Right cardiac atrium (tissue), 5 donors: ENCODE measurements at regions not wholly inside any gene's neighbourhood (a gene's known extent, or its start where the extent isn't known, plus 50 kb on each side); places are given as distances from the start of the nearest gene placed in this dataset.
A peak's percentile ranks its signal among the peaks of the same experiment; 100 is the strongest.
"Not testable (repeated sequence)": the region's sequence is repeated elsewhere in the genome, so short reads cannot be mapped to it uniquely, and the experiment has no call there.

ENCODE experiments used
- ATAC-seq, 2 donors: fragments of 200-7000 bp; cut with Tn5 transposase; one replicate each; pipeline versions ENCODE4 v1.8.0 to v1.9.1; 2020; ENCODE audit warnings: moderate library complexity in 2 of 2, mild to moderate bottlenecking in 1 of 2
- DNase-seq, 3 donors: peaks; one replicate each; pipeline ENCODE4 v3.0.0-alpha.2; 2020
- H3K27ac ChIP-seq: one replicate; pipeline ENCODE4 v1.5.1; 2013; ENCODE audit warnings: mild to moderate bottlenecking, low read length, control low read depth, moderate library complexity
- H3K27me3 ChIP-seq: one replicate; pipeline ENCODE4 v1.6.1; 2013; ENCODE audit not compliant: control insufficient read depth, insufficient read depth
- H3K4me1 ChIP-seq: one replicate; pipeline ENCODE4 v1.6.1; 2013; ENCODE audit warnings: low read length; ENCODE audit not compliant: control insufficient read depth, insufficient read depth
- H3K4me3 ChIP-seq: one replicate; pipeline ENCODE4 v1.5.1; 2013; ENCODE audit warnings: low read length, control low read depth
- H3K9me3 ChIP-seq: one replicate; pipeline ENCODE4 v1.6.1; 2013; ENCODE audit warnings: low read length; ENCODE audit not compliant: control insufficient read depth
- WGBS: extraction: QIAGEN DNeasy Blood & Tissue Kit; methylation state at CpG from one replicate; pipeline ENCODE4 v1.1.7; 2013; 5-methylcytosine and 5-hydroxymethylcytosine counted together
- intact Hi-C, 4 donors: fragments of 100-400 bp; cut with DNase I; formaldehyde crosslinking; loops; one replicate each; pipeline versions ENCODE4 v1.11.0 to v1.14.0; 2022 to 2023
- donor health status: healthy with polysubstance abuse.
- donor health status: DM: no; HTN: yes; CAD: no.
- donor health status: DM: no; HTN: no; CAD: no.
- donor health status: DM: no; HTN: yes; CAD: no; lungs with severe emphysema.
- donor health status: DM: yes; HTN: yes; CAD: no.

GRCh38 chr7:153224890-153225289 is 465.3 kb downstream of the ACTR3B start:
- intact Hi-C loops, result no loop called here
- no peak for DNase-seq
- no peak for ATAC-seq
- WGBS, result 63% methylated on average over 1 of the region's 1 CpG
- Histone ChIP-seq H3K4me3 (no peak overlapping the region), H3K27ac (no peak overlapping the region), H3K4me1 (no peaks in the 10 kb centered on the region), H3K27me3 (no peaks in the 10 kb centered on the region), H3K9me3 (no peaks in the 10 kb centered on the region)

GRCh38 chr7:153245136-153245535 is 485.6 kb downstream of the ACTR3B start:
- H3K4me1 ChIP-seq, H3K27me3 ChIP-seq, ATAC-seq, DNase-seq, H3K9me3 ChIP-seq, intact Hi-C loops, H3K27ac ChIP-seq, H3K4me3 ChIP-seq: not testable (repeated sequence)
- 76% methylated on average over 7 of the region's 7 CpGs for WGBS

GRCh38 chr7:153245809-153246208 is 486.3 kb downstream of the ACTR3B start:
- intact Hi-C loops, result no loop called here
- ATAC-seq, result no peak

GRCh38 chr7:153247926-153248325 is 488.4 kb downstream of the ACTR3B start:
- intact Hi-C loops, result no loop called here
- 38% methylated on average over 4 of the region's 4 CpGs for WGBS

More at GRCh38 chr7:153245809-153246208, 486.3 kb downstream of the ACTR3B start:
- WGBS, result 76% methylated on average over 1 of the region's 1 CpG
- Histone ChIP-seq H3K4me1 (no peaks in the 10 kb centered on the region), H3K4me3 (no peak overlapping the region), H3K9me3 (no peaks in the 10 kb centered on the region), H3K27me3 (no peaks in the 10 kb centered on the region), H3K27ac (no peak overlapping the region)
- no peak for DNase-seq

GRCh38 chr7:153258686-153259085 is 499.1 kb downstream of the ACTR3B start:
- ATAC-seq, result no peak
- no peaks in the 10 kb centered on the region for H3K27me3 ChIP-seq
- H3K4me3 ChIP-seq, result no peak overlapping the region
- no peaks in the 10 kb centered on the region for H3K9me3 ChIP-seq
- H3K4me1 ChIP-seq, result no peaks in the 10 kb centered on the region
- DNase-seq, result peak in 1 of 3 donors; percentile 22
- 56% methylated on average over 6 of the region's 6 CpGs for WGBS
- no peak overlapping the region for H3K27ac ChIP-seq
- intact Hi-C loops, result no loop called here

More at GRCh38 chr7:153247926-153248325, 488.4 kb downstream of the ACTR3B start:
- no peaks in the 10 kb centered on the region for H3K9me3 ChIP-seq
- H3K27me3 ChIP-seq, result no peaks in the 10 kb centered on the region
- ATAC-seq (no peak), DNase-seq (no peak)
- no peaks in the 10 kb centered on the region for H3K4me1 ChIP-seq
- no peak overlapping the region for H3K4me3 ChIP-seq
- H3K27ac ChIP-seq, result no peak overlapping the region

GRCh38 chr7:153276394-153276793 is 516.8 kb downstream of the ACTR3B start:
- no peaks in the 10 kb centered on the region for H3K4me1 ChIP-seq
- no peak overlapping the region for H3K27ac ChIP-seq
- ATAC-seq (no peak), DNase-seq (no peak)
- H3K4me3 ChIP-seq, result no peak overlapping the region
- H3K9me3 ChIP-seq, result no peaks in the 10 kb centered on the region
- H3K27me3 ChIP-seq, result no peaks in the 10 kb centered on the region
- WGBS, result 82% methylated on average over 2 of the region's 2 CpGs
- intact Hi-C loops, result no loop called here

GRCh38 chr7:153286763-153287162 is 527.2 kb downstream of the ACTR3B start:
- 86% methylated on average over 13 of the region's 13 CpGs for WGBS
- DNase-seq, result peak in 1 of 3 donors; percentile 43
- Histone ChIP-seq H3K9me3 (no peaks in the 10 kb centered on the region), H3K4me3 (no peak overlapping the region), H3K27ac (no peak overlapping the region), H3K27me3 (no peaks in the 10 kb centered on the region), H3K4me1 (no peaks in the 10 kb centered on the region)
- ATAC-seq, result no peak
- intact Hi-C loops, result no loop called here

- no peak overlapping the region for H3K27ac ChIP-seq
- no peaks in the 10 kb centered on the region for H3K4me1 ChIP-seq
- no peaks in the 10 kb centered on the region for H3K9me3 ChIP-seq
- no peak for DNase-seq
- no peak for ATAC-seq
- intact Hi-C loops, result no loop called here
- H3K4me3 ChIP-seq, result no peak overlapping the region
- no peaks in the 10 kb centered on the region for H3K27me3 ChIP-seq
- 61% methylated on average over 2 of the region's 4 CpGs for WGBS
Observed at GRCh38 chr7:153290066-153290465, 530.5 kb downstream of the ACTR3B start.

- no peak for DNase-seq
- ATAC-seq, result no peak
- WGBS, result 76% methylated on average over 7 of the region's 7 CpGs
Observed at GRCh38 chr7:153297141-153297540, 537.6 kb downstream of the ACTR3B start.

GRCh38 chr7:153301936-153302335 is 542.4 kb downstream of the ACTR3B start:
- DNase-seq, result no peak
- no peak for ATAC-seq
- Histone ChIP-seq H3K4me3 (no peak overlapping the region), H3K27ac (no peak overlapping the region), H3K27me3 (no peaks in the 10 kb centered on the region), H3K4me1 (no peaks in the 10 kb centered on the region), H3K9me3 (no peaks in the 10 kb centered on the region)
- 68% methylated on average over 7 of the region's 7 CpGs for WGBS
- intact Hi-C loops, result no loop called here

More at GRCh38 chr7:153297141-153297540, 537.6 kb downstream of the ACTR3B start:
- Histone ChIP-seq H3K4me3 (no peak overlapping the region), H3K4me1 (no peaks in the 10 kb centered on the region), H3K27me3 (no peaks in the 10 kb centered on the region), H3K27ac (no peak overlapping the region), H3K9me3 (no peaks in the 10 kb centered on the region)
- intact Hi-C loops, result no loop called here

GRCh38 chr7:153320005-153320404 is 560.5 kb downstream of the ACTR3B start:
- WGBS, result 21% methylated on average over 4 of the region's 4 CpGs
- H3K27ac ChIP-seq, result no peak overlapping the region
- no peaks in the 10 kb centered on the region for H3K4me1 ChIP-seq
- intact Hi-C loops, result no loop called here
- DNase-seq (no peak), ATAC-seq (no peak)
- no peaks in the 10 kb centered on the region for H3K27me3 ChIP-seq
- H3K9me3 ChIP-seq, result no peaks in the 10 kb centered on the region
- H3K4me3 ChIP-seq, result no peak overlapping the region

- ATAC-seq, result no peak
- Histone ChIP-seq H3K27ac (no peak overlapping the region), H3K9me3 (no peaks in the 10 kb centered on the region), H3K27me3 (no peaks in the 10 kb centered on the region), H3K4me1 (no peaks in the 10 kb centered on the region), H3K4me3 (no peak overlapping the region)
- intact Hi-C loops, result no loop called here
- WGBS, result 70% methylated on average over 4 of the region's 4 CpGs
- no peak for DNase-seq
Observed at GRCh38 chr7:153320681-153321080, 561.1 kb downstream of the ACTR3B start.
